GM10248 (cell line): ENCODE measurements at regions not wholly inside any gene's neighbourhood (a gene's known extent, or its start where the extent isn't known, plus 50 kb on each side); places are given as distances from the start of the nearest gene placed in this dataset.

Experiments
- CTCF ChIA-PET: fragments of 300-600 bp; sonication (Branson Sonifier 250); formaldehyde crosslinking; extraction: SDS; loops from one replicate; lab custom pipeline; 2021; ENCODE audit warnings: antibody characterized with exemption; lab: Yijun Ruan, JAX
- POLR2A ChIA-PET: fragments of 350-650 bp; sonication (Branson Sonifier 250); formaldehyde crosslinking; extraction: SDS; loops from one replicate; lab custom pipeline; 2020; ENCODE audit warnings: antibody characterized with exemption; lab: Yijun Ruan, JAX
- DNase-seq: peaks from one replicate; pipeline ENCODE4 v3.0.0; 2012; ENCODE audit errors: extremely low spot score
- TF ChIP-seq, protein P1 (sequence below): IDR thresholded peaks from 2 replicates; pipeline ENCODE4 v1.5.1; 2012; ENCODE audit warnings: mild to moderate bottlenecking, low read depth; ENCODE audit errors: extremely low read depth, missing control alignments, control extremely low read depth

DNA sequence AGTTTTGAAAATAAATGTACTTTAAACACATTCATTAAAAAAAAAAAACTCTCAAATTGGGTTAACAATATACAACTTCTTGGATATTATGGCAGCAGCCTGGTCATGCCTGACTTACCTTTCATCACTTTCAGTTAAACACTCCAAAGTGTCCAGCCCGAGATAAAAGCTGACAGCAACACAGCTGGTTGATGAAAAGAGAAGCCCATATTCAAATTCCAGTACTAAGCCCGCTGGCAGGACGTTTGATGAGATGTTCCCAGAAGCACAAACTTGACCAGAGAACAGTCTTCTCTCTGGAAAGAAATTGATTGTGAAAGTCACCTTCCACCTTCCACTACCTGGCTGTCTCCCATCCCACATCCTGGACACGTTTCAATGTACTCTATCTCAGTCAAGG is 586.3 kb downstream of the TDRD15 start:
- ChIA-PET CTCF (no interaction called here), POLR2A (no interaction called here)

DNA sequence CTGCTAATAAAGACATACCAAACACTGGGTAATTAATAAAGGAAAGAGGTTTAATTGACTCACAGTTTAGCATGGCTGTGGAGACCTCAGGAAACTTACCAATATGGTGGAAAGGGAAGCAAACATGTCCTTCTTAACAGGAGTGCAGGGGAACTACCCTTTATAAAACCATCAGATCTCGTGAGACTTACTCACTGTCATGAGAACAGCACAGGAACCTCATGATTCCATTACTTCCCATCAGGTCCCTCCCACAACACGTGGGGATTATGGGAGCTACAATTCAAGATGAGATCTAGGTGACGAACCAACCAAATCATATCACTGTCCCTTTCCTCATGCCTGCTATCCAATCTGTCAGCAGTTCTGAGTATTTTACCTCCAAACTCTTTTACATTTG is 586.7 kb downstream of the TDRD15 start:
- ChIA-PET POLR2A (no interaction called here), CTCF (no interaction called here)
- TF ChIP-seq, protein P1, sequence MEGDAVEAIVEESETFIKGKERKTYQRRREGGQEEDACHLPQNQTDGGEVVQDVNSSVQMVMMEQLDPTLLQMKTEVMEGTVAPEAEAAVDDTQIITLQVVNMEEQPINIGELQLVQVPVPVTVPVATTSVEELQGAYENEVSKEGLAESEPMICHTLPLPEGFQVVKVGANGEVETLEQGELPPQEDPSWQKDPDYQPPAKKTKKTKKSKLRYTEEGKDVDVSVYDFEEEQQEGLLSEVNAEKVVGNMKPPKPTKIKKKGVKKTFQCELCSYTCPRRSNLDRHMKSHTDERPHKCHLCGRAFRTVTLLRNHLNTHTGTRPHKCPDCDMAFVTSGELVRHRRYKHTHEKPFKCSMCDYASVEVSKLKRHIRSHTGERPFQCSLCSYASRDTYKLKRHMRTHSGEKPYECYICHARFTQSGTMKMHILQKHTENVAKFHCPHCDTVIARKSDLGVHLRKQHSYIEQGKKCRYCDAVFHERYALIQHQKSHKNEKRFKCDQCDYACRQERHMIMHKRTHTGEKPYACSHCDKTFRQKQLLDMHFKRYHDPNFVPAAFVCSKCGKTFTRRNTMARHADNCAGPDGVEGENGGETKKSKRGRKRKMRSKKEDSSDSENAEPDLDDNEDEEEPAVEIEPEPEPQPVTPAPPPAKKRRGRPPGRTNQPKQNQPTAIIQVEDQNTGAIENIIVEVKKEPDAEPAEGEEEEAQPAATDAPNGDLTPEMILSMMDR: no peak
- no peak for DNase-seq

More for the DNA sequence above, 586.3 kb downstream of the TDRD15 start:
- TF ChIP-seq, protein P1: no peak
- no peak for DNase-seq

DNA sequence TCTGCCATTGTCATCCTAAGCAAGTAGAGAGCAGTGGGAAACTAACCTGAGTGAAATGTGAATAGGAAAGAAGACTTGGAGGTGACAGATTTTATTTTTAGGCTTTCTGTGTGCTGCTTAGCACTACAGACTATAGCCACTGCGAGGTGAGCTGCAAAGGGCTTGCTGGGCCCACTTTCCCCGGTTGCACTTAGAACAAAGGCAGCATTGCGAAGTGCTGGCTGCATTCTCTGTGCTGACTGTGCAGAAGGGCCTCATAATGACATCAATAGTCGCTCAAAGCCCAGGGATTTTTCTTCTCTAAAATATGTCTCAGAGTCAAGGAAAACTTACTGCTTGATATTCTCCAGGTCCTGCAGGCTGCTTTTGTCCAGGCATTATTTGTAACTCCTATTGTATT is 592.1 kb downstream of the TDRD15 start:
- DNase-seq: no peak
- ChIA-PET POLR2A (no interaction called here), CTCF (no interaction called here)
- TF ChIP-seq, protein P1: no peak

DNA sequence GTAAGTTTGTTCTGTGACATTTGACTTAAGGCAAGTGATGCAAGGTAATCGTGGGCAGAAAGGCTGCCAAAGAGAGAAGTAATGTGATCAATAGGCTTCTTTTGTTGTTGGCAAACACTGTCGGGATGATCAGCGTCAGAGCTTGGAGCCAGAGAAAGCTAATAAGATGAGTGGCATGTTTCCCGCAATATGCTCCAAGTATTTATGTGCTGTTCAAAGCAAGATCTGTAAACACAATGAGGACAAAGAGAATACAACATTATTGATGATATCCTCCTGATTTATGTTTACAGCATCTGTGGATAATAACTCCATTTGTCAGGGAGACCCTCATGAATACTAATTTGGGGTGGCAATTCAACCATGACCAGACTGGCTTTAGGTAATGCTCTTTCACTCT is 603.3 kb downstream of the TDRD15 start:
- no peak for DNase-seq
- POLR2A ChIA-PET: no interaction called here
- CTCF ChIA-PET: no interaction called here
- TF ChIP-seq, protein P1: no peak

DNA sequence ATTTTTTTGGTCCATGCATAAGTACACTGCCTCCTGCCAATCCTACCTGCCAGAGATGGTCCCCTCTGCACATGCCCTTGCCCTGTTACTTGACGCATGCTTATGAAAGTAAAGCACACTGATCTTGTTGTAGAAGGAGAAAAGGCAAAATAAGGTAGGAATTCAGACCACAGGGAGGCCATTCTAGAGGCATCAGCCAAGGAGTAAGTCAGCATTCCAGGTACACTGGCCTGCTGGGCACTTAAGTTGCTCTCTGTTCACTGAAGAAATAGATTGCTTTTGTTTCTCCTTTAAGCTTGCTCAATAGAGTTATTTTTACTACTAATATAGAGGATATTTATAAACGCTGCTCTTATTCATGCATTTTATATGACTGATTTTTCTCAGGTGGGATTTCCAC is 604.4 kb downstream of the TDRD15 start:
- TF ChIP-seq, protein P1: no peak
- ChIA-PET CTCF (no interaction called here), POLR2A (no interaction called here)
- DNase-seq: no peak

DNA sequence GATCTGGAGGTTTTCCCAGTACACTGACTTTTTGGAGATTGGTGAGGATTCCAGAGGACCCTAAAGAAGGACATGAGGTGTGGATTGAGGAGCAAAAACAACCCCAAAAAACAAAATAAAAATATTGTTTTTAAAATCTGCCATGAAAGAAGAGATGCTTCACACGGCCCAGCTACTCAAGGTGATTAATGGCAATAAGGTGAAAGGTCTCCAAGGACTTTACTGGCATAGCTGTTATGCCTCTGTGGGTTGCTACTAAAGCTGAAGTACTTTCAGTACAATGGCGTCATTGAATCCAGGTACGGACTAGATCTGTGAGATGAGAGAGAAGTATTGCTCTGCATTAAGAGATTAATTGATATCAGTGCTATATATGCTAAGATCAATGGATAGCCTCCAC is 606.4 kb downstream of the TDRD15 start:
- ChIA-PET POLR2A (no interaction called here), CTCF (no interaction called here)
- no peak for DNase-seq
- TF ChIP-seq, protein P1: no peak

DNA sequence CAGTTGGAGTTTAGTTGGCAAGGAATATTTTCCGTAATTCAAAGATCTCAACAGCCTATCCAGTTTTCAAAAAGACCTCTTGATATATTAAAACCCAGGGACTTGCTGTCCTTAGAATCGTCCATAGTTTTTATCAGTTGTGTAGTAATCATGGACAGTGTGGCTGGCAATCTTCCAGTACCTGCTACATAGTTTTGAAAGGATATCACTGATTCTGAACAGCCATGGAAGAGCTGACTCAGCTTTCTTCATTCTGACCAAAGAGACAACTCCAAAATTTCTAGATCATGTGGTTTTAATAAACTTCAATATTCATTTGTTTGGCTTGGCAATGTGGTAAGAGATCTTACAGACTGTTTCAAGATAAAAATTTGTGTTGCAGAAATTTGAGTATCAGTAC is 616.7 kb downstream of the TDRD15 start:
- ChIA-PET POLR2A (no interaction called here), CTCF (no interaction called here)
- TF ChIP-seq, protein P1: no peak
- no peak for DNase-seq
